ENCODE measurements at regions not wholly inside any gene's neighbourhood (a gene's known extent, or its start where the extent isn't known, plus 50 kb on each side); places are given as distances from the start of the nearest gene placed in this dataset.

- no peak for DNase-seq (ENCODE audit: low spot score)
- in situ Hi-C loops (cut with MboI; ENCODE audit: low pct_unique_long_range_greater_than_20kb, low sequenced_read_pairs, unreplicated experiment) = no loop called here
Observed at GRCh38 chr21:16792101-16792500, 720.7 kb upstream of the CXADR start.

GRCh38 chr21:16794950-16795349 is 717.9 kb upstream of the CXADR start:
- DNase-seq (ENCODE audit: low spot score) = no peak
- TF ChIP-seq CTCF (IDR thresholded peaks at IDR 0.05; ENCODE audit: extremely low read depth, insufficient read depth, missing control alignments) = no peak
- in situ Hi-C loops (cut with MboI; ENCODE audit: low pct_unique_long_range_greater_than_20kb, low sequenced_read_pairs, unreplicated experiment) = no loop called here

More at GRCh38 chr21:16792101-16792500, 720.7 kb upstream of the CXADR start:
- TF ChIP-seq CTCF (IDR thresholded peaks at IDR 0.05; ENCODE audit: extremely low read depth, insufficient read depth, missing control alignments) = no peak

- no peak for DNase-seq (ENCODE audit: low spot score)
- TF ChIP-seq CTCF (IDR thresholded peaks at IDR 0.05; ENCODE audit: extremely low read depth, insufficient read depth, missing control alignments) = no peak
- in situ Hi-C loops (cut with MboI; ENCODE audit: low pct_unique_long_range_greater_than_20kb, low sequenced_read_pairs, unreplicated experiment) = no loop called here
Observed at GRCh38 chr21:16796776-16797175, 716.1 kb upstream of the CXADR start.

GRCh38 chr21:16797540-16797939 is 715.3 kb upstream of the CXADR start:
- in situ Hi-C loops (cut with MboI; ENCODE audit: low pct_unique_long_range_greater_than_20kb, low sequenced_read_pairs, unreplicated experiment) = no loop called here
- no peak for TF ChIP-seq CTCF (IDR thresholded peaks at IDR 0.05; ENCODE audit: extremely low read depth, insufficient read depth, missing control alignments)
- no peak for DNase-seq (ENCODE audit: low spot score)

GRCh38 chr21:16797966-16798365 is 714.9 kb upstream of the CXADR start:
- DNase-seq (ENCODE audit: low spot score) = no peak
- in situ Hi-C loops (cut with MboI; ENCODE audit: low pct_unique_long_range_greater_than_20kb, low sequenced_read_pairs, unreplicated experiment) = no loop called here
- no peak for TF ChIP-seq CTCF (IDR thresholded peaks at IDR 0.05; ENCODE audit: extremely low read depth, insufficient read depth, missing control alignments)

- in situ Hi-C loops (cut with MboI; ENCODE audit: low pct_unique_long_range_greater_than_20kb, low sequenced_read_pairs, unreplicated experiment) = no loop called here
- no peak for DNase-seq (ENCODE audit: low spot score)
- no peak for TF ChIP-seq CTCF (IDR thresholded peaks at IDR 0.05; ENCODE audit: extremely low read depth, insufficient read depth, missing control alignments)
Observed at GRCh38 chr21:16800536-16801275, 712.1 kb upstream of the CXADR start.
